OCI-LY1 (cell line): ENCODE measurements at regions not wholly inside any gene's neighbourhood (a gene's known extent, or its start where the extent isn't known, plus 50 kb on each side); places are given as distances from the start of the nearest gene placed in this dataset.
"Not testable (repeated sequence)": the region's sequence is repeated elsewhere in the genome, so short reads cannot be mapped to it uniquely, and the experiment has no call there.

Experiments used
- H2AFZ ChIP-seq: fragments of 200-600 bp; sonication (generic), shearing (Covaris generic); 2 replicates; pipeline ENCODE4 v1.6.0; 2014; ENCODE audit warnings: antibody characterized with exemption, mild to moderate bottlenecking, low read length
- H3F3A ChIP-seq: fragments of 200-600 bp; sonication (generic), shearing (Covaris generic); 2 replicates; pipeline ENCODE4 v1.6.0; 2014; ENCODE audit warnings: mild to moderate bottlenecking, antibody characterized with exemption, low read length, moderate library complexity; ENCODE audit not compliant: insufficient read depth
- H3K27ac ChIP-seq: fragments of 200-600 bp; sonication (generic); 2 replicates; pipeline ENCODE4 v1.5.1; 2014; ENCODE audit warnings: low read length, mixed run types, mild to moderate bottlenecking, low read depth; ENCODE audit not compliant: poor library complexity, severe bottlenecking
- H3K27me3 ChIP-seq: fragments of 200-600 bp; sonication (generic); 2 replicates; pipeline ENCODE4 v1.6.0; 2014; ENCODE audit warnings: antibody characterized with exemption, mild to moderate bottlenecking, low read length, moderate library complexity; ENCODE audit not compliant: insufficient read depth
- H3K36me3 ChIP-seq: fragments of 200-600 bp; sonication (generic); 2 replicates; pipeline ENCODE4 v1.6.1; 2014; ENCODE audit warnings: mild to moderate bottlenecking, antibody characterized with exemption, low read length, moderate library complexity, mixed read lengths; ENCODE audit not compliant: insufficient read depth
- H3K4me1 ChIP-seq: fragments of 200-600 bp; sonication (generic); 2 replicates; pipeline ENCODE4 v1.5.1; 2014; ENCODE audit warnings: mild to moderate bottlenecking, low read length, moderate library complexity; ENCODE audit not compliant: insufficient read depth, severe bottlenecking
- H3K4me2 ChIP-seq: fragments of 200-600 bp; sonication (generic), shearing (Covaris generic); 2 replicates; pipeline ENCODE4 v1.6.1; 2014; ENCODE audit warnings: low read length
- H3K4me3 ChIP-seq: fragments of 200-600 bp; sonication (generic); 2 replicates; pipeline ENCODE4 v1.5.1; 2014; ENCODE audit warnings: low read length, low read depth, mild to moderate bottlenecking, mixed read lengths; ENCODE audit not compliant: poor library complexity, severe bottlenecking
- H3K79me2 ChIP-seq: fragments of 200-600 bp; shearing (Covaris generic); 2 replicates; pipeline ENCODE4 v1.6.1; 2016; ENCODE audit warnings: mixed run types, low read length, mixed read lengths; ENCODE audit not compliant: insufficient read depth
- H3K9ac ChIP-seq: fragments of 200-600 bp; sonication (generic), shearing (Covaris generic); 2 replicates; pipeline ENCODE4 v1.6.1; 2014; ENCODE audit warnings: mild to moderate bottlenecking, low read length, mixed read lengths
- H3K9me2 ChIP-seq: fragments of 200-600 bp; sonication (generic), shearing (Covaris generic); 2 replicates; pipeline ENCODE4 v1.6.1; 2014; ENCODE audit warnings: low read depth, mild to moderate bottlenecking, low read length, mixed read lengths
- H3K9me3 ChIP-seq: fragments of 200-600 bp; shearing (Covaris generic); 2 replicates; pipeline ENCODE4 v1.6.1; 2014; ENCODE audit warnings: low read length, mixed read lengths
- H4K20me1 ChIP-seq: fragments of 200-600 bp; sonication (generic), shearing (Covaris generic); 2 replicates; pipeline ENCODE4 v1.6.0; 2016; ENCODE audit warnings: mild to moderate bottlenecking, low read length; ENCODE audit not compliant: insufficient read depth
- CTCF ChIP-seq: fragments of 200-600 bp; sonication (generic), shearing (Covaris generic); IDR thresholded peaks from 2 replicates; pipeline ENCODE4 v1.5.1; 2017; ENCODE audit warnings: mild to moderate bottlenecking, antibody characterized with exemption, low read length, moderate library complexity, mixed read lengths
- EZH2 ChIP-seq: fragments of 200-600 bp; sonication (generic), shearing (Covaris generic); IDR thresholded peaks from 2 replicates; pipeline ENCODE4 v1.8.0; 2017; ENCODE audit warnings: borderline replicate concordance, mixed run types, mild to moderate bottlenecking, antibody characterized with exemption, low read length, moderate library complexity, mixed read lengths

GRCh38 chr15:26037369-26037768, 174.2 kb upstream of the ATP10A start:
- no peaks in the 10 kb centered on the region for H4K20me1 ChIP-seq
- no peak overlapping the region for H2AFZ ChIP-seq
- H3K4me3 ChIP-seq = no peak overlapping the region
- no peaks in the 10 kb centered on the region for H3K9me3 ChIP-seq
- no peak overlapping the region for H3K4me2 ChIP-seq
- no peaks in the 10 kb centered on the region for H3F3A ChIP-seq
- H3K27ac ChIP-seq = no peak overlapping the region
- no peak overlapping the region for H3K9ac ChIP-seq
- H3K79me2 ChIP-seq = no peaks in the 10 kb centered on the region
- H3K36me3 ChIP-seq = no peaks in the 10 kb centered on the region
- TF ChIP-seq CTCF = no peak
- TF ChIP-seq EZH2 = no peak
- no peaks in the 10 kb centered on the region for H3K9me2 ChIP-seq
- no peaks in the 10 kb centered on the region for H3K27me3 ChIP-seq
- H3K4me1 ChIP-seq = no peaks in the 10 kb centered on the region

- Histone ChIP-seq H3K9me2 (no peaks in the 10 kb centered on the region), H3K9ac (no peak overlapping the region), H3K79me2 (no peaks in the 10 kb centered on the region), H3K27me3 (no peaks in the 10 kb centered on the region), H3K4me2 (no peak overlapping the region), H3K27ac (no peak overlapping the region), H3K4me1 (no peaks in the 10 kb centered on the region), H4K20me1 (no peaks in the 10 kb centered on the region), H3K4me3 (no peak overlapping the region), H3F3A (no peaks in the 10 kb centered on the region), H2AFZ (no peak overlapping the region), H3K36me3 (no peaks in the 10 kb centered on the region), H3K9me3 (no peaks in the 10 kb centered on the region)
- TF ChIP-seq EZH2 (no peak), CTCF (no peak)
Observed at GRCh38 chr15:26033493-26033892, 170.4 kb upstream of the ATP10A start.

GRCh38 chr15:26032162-26032846, 169.2 kb upstream of the ATP10A start:
- no peaks in the 10 kb centered on the region for H3K27me3 ChIP-seq
- H3K4me2 ChIP-seq = no peak overlapping the region
- no peak overlapping the region for H3K4me3 ChIP-seq
- H3K9me3 ChIP-seq = no peaks in the 10 kb centered on the region
- no peak overlapping the region for H2AFZ ChIP-seq
- H3K36me3 ChIP-seq = no peaks in the 10 kb centered on the region
- H3F3A ChIP-seq = no peaks in the 10 kb centered on the region
- H3K4me1 ChIP-seq = no peaks in the 10 kb centered on the region
- H4K20me1 ChIP-seq = no peaks in the 10 kb centered on the region
- no peaks in the 10 kb centered on the region for H3K79me2 ChIP-seq
- H3K27ac ChIP-seq = no peak overlapping the region
- H3K9me2 ChIP-seq = no peaks in the 10 kb centered on the region
- no peak overlapping the region for H3K9ac ChIP-seq
- no peak for TF ChIP-seq EZH2

- H3K4me1 ChIP-seq, H3K9ac ChIP-seq, H3K4me3 ChIP-seq, H3K9me3 ChIP-seq, H3K79me2 ChIP-seq, H3K9me2 ChIP-seq, H3K27me3 ChIP-seq, H3F3A ChIP-seq, H2AFZ ChIP-seq, H3K36me3 ChIP-seq, H3K27ac ChIP-seq, H4K20me1 ChIP-seq, H3K4me2 ChIP-seq: not testable (repeated sequence)
Observed at GRCh38 chr15:26029586-26029985, 166.5 kb upstream of the ATP10A start.
